ENCODE measurements at regions not wholly inside any gene's neighbourhood (a gene's known extent, or its start where the extent isn't known, plus 50 kb on each side); places are given as distances from the start of the nearest gene placed in this dataset.
A peak's percentile ranks its signal among the peaks of the same experiment; 100 is the strongest.

GRCh38 chr10:28849821-28850220, 172.5 kb downstream of the BAMBI start:
- ChIA-PET CTCF (ENCODE audit: low intra/inter-chr PET ratio) (no interaction called here), POLR2A (interaction anchor here (1.2 kb wide), 1 partner anchor 10 kb away, joined by 6 read pairs; no protein-coding TSS in a partner anchor)
- Histone ChIP-seq H3K4me1 (replicated peaks in 1 of 2; ENCODE audit: control insufficient read depth in 2 of 2, insufficient read depth in 2 of 2, low read length in 2 of 2) (peaks cover 6 to 23% of the 10 kb centered on the region in 2 experiments; a peak in 4 of 5 replicates), H3K4me2 (ENCODE audit: insufficient read depth, low read length) (no peak overlapping the region; the same call in 1 of the 2 replicates), H3K36me3 (ENCODE audit: control insufficient read depth, insufficient read depth, low read length) (no peaks in the 10 kb centered on the region), H3K9me1 (ENCODE audit: control insufficient read depth, insufficient read depth, low read length) (no peaks in the 10 kb centered on the region), H4K20me1 (replicated peaks; ENCODE audit: control insufficient read depth, insufficient read depth, low read length) (0 out of 2 replicates have a peak, but pooled peaks cover 3% of the 10 kb centered on the region), H3K4me3 (no peak overlapping the region), H2AFZ (ENCODE audit: low read depth, low read length) (no peak overlapping the region), H3K9me3 (replicated peaks; ENCODE audit: control insufficient read depth, insufficient read depth, low read depth, low read length) (peaks cover 7% of the 10 kb centered on the region), H3K27ac (ENCODE audit: extremely low read depth, low read depth, low read length) (no peak overlapping the region), H3K9ac (ENCODE audit: insufficient read depth in 1 of 2, low read depth in 2 of 2, low read length in 2 of 2) (no peak overlapping the region), H3K27me3 (ENCODE audit: control insufficient read depth in 2 of 2, insufficient read depth in 2 of 2, low read length in 2 of 2) (no peaks in the 10 kb centered on the region), H3K79me2 (ENCODE audit: control insufficient read depth, insufficient read depth, low read length) (no peaks in the 10 kb centered on the region)
- peak; percentile 90 for ATAC-seq
- DNase-seq (ENCODE audit: extremely low read depth in 1 of 4, low spot score in 3 of 4): peak; percentile 69 to 80 (median 75)
- WGBS (ENCODE audit: insufficient coverage, low coverage, missing lambda C conversion rate): 2% methylated on average over 4 of the region's 4 CpGs
- intact Hi-C loops (cut with micrococcal nuclease) (no loop called here), in situ Hi-C loops (cut with MboI) (no loop called here)
- peak; percentile 87 for FAIRE-seq
- BruUV-seq (replicated peaks): no TSS peak
- TF ChIP-seq ZNF436 (CRISPR knock-in tag; IDR thresholded peaks at IDR 0.05) (no peak), RNF2 (IDR thresholded peaks at IDR 0.05) (peak; percentile 26; the same call in 1 of the 2 replicates), ZNF277 (CRISPR knock-in tag; IDR thresholded peaks at IDR 0.05; ENCODE audit: borderline replicate concordance) (no peak), CTBP1 (IDR thresholded peaks at IDR 0.05; ENCODE audit: borderline replicate concordance) (peak; percentile 76; the same call in 1 of the 2 replicates), CREM (IDR thresholded peaks at IDR 0.05; ENCODE audit: low read depth) (0 out of 2 replicates have a peak, but pooled peaks have one; percentile 27), MNT (conservative IDR thresholded peaks at IDR 0.05) (peak; percentile 11 to 59; a peak in 2 of 4 replicates), ESRRA (IDR thresholded peaks at IDR 0.05; ENCODE audit: borderline replicate concordance, low read depth) (peak; percentile 20; the same call in 1 of the 2 replicates), ATF7 (IDR thresholded peaks at IDR 0.05) (peak; percentile 34; the same call in 1 of the 2 replicates), MLLT1 (IDR thresholded peaks at IDR 0.05) (peak in 1 of 2 experiments; percentile 76; a peak in 2 of 4 replicates), HDGF (IDR thresholded peaks at IDR 0.05) (0 out of 2 replicates have a peak, but pooled peaks have one; percentile 49), RCOR1 (IDR thresholded peaks at IDR 0.05; ENCODE audit: borderline replicate concordance in 1 of 2, low read depth in 2 of 2, low read length in 2 of 2) (peak; percentile 44 to 86; a peak in 2 of 4 replicates), L3MBTL2 (IDR thresholded peaks at IDR 0.05) (no peak), PKNOX1 (IDR thresholded peaks at IDR 0.05) (peak; percentile 39; the same call in 1 of the 2 replicates), POLR2AphosphoS2 (IDR thresholded peaks at IDR 0.05; ENCODE audit: low read length) (no peak), FOXK2 (conservative IDR thresholded peaks at IDR 0.05 in 1 of 2, IDR thresholded peaks at IDR 0.05 in 1 of 2; ENCODE audit: low read depth in 2 of 2) (no peak; a peak in 1 of 4 replicates), FOXM1 (IDR thresholded peaks at IDR 0.05; ENCODE audit: low read depth) (0 out of 2 replicates have a peak, but pooled peaks have one; percentile 15), FOXM1 (CRISPR knock-in tag; IDR thresholded peaks at IDR 0.05; ENCODE audit: low read depth) (no peak), SMARCE1 (IDR thresholded peaks at IDR 0.05) (peak; percentile 29; the same call in 1 of the 2 replicates)
